KMS-11 (cell line): ENCODE measurements at regions not wholly inside any gene's neighbourhood (a gene's known extent, or its start where the extent isn't known, plus 50 kb on each side); places are given as distances from the start of the nearest gene placed in this dataset.

Experiments
- H2AFZ ChIP-seq: fragments of 200-600 bp; sonication (generic); 2 replicates; pipeline ENCODE4 v1.6.1; 2016; ENCODE audit warnings: antibody characterized with exemption, mixed run types, low read depth
- H3K27ac ChIP-seq: fragments of 200-600 bp; sonication (generic); 2 replicates; pipeline ENCODE4 v1.6.1; 2016; ENCODE audit warnings: mild to moderate bottlenecking, mixed run types
- H3K27me3 ChIP-seq: fragments of 200-600 bp; sonication (generic); 2 replicates; pipeline ENCODE4 v1.6.1; 2017; ENCODE audit warnings: mild to moderate bottlenecking, low read depth, mixed run types, moderate library complexity; ENCODE audit not compliant: insufficient read depth
- H3K36me3 ChIP-seq: fragments of 200-600 bp; sonication (generic); 2 replicates; pipeline ENCODE4 v1.6.1; 2017; ENCODE audit warnings: mild to moderate bottlenecking, mixed run types; ENCODE audit not compliant: insufficient read depth
- H3K4me1 ChIP-seq: fragments of 200-600 bp; sonication (generic); 2 replicates; pipeline ENCODE4 v1.6.1; 2016; ENCODE audit warnings: mild to moderate bottlenecking, low read depth, mixed run types; ENCODE audit not compliant: poor library complexity, severe bottlenecking
- H3K4me2 ChIP-seq: fragments of 200-600 bp; sonication (generic); 2 replicates; pipeline ENCODE4 v1.7.0; 2016; ENCODE audit warnings: mild to moderate bottlenecking, mixed run types
- H3K4me3 ChIP-seq: fragments of 200-600 bp; sonication (generic); IDR thresholded peaks from 2 replicates; pipeline ENCODE4 v1.6.1; 2017; ENCODE audit warnings: low read depth, low read length, mixed read lengths; ENCODE audit not compliant: insufficient read depth
- H3K79me2 ChIP-seq: fragments of 200-600 bp; sonication (generic); 2 replicates; pipeline ENCODE4 v1.6.1; 2016; ENCODE audit warnings: low read depth, mixed run types; ENCODE audit not compliant: insufficient read depth
- H3K9ac ChIP-seq: fragments of 200-600 bp; sonication (generic); 2 replicates; pipeline ENCODE4 v1.6.1; 2016; ENCODE audit warnings: mild to moderate bottlenecking, mixed run types
- H4K20me1 ChIP-seq: fragments of 200-600 bp; sonication (generic); 2 replicates; pipeline ENCODE4 v1.6.1; 2016; ENCODE audit warnings: mild to moderate bottlenecking, mixed run types; ENCODE audit not compliant: insufficient read depth
- CTCF ChIP-seq: fragments of 200-600 bp; sonication (generic); conservative IDR thresholded peaks from 2 replicates; pipeline ENCODE4 v1.6.1; 2017; ENCODE audit warnings: low read depth, mild to moderate bottlenecking, antibody characterized with exemption, low read length, moderate library complexity, mixed read lengths

GRCh38 chr17:12318571-12319266, 298.0 kb downstream of the MAP2K4 start:
- H3K4me2 ChIP-seq = no peak overlapping the region
- no peak overlapping the region for H3K9ac ChIP-seq
- no peak overlapping the region for H3K4me3 ChIP-seq
- H3K27me3 ChIP-seq = no peaks in the 10 kb centered on the region
- no peak for TF ChIP-seq CTCF
- H3K79me2 ChIP-seq = no peaks in the 10 kb centered on the region
- no peaks in the 10 kb centered on the region for H3K36me3 ChIP-seq
- no peak overlapping the region for H3K27ac ChIP-seq
- no peaks in the 10 kb centered on the region for H3K4me1 ChIP-seq
- no peak overlapping the region for H2AFZ ChIP-seq
- H4K20me1 ChIP-seq = no peaks in the 10 kb centered on the region

- Histone ChIP-seq H3K79me2 (no peaks in the 10 kb centered on the region), H3K4me1 (no peaks in the 10 kb centered on the region), H3K4me3 (no peak overlapping the region), H4K20me1 (no peaks in the 10 kb centered on the region), H3K27ac (no peak overlapping the region), H3K27me3 (no peaks in the 10 kb centered on the region), H2AFZ (no peak overlapping the region), H3K36me3 (no peaks in the 10 kb centered on the region), H3K9ac (no peak overlapping the region), H3K4me2 (no peak overlapping the region)
- TF ChIP-seq CTCF = no peak
These were observed 299.6 kb downstream of the MAP2K4 start for GRCh38 chr17:12320286-12320685.

- no peaks in the 10 kb centered on the region for H3K4me1 ChIP-seq
- no peak overlapping the region for H2AFZ ChIP-seq
- H4K20me1 ChIP-seq = no peaks in the 10 kb centered on the region
- no peak for TF ChIP-seq CTCF
- no peaks in the 10 kb centered on the region for H3K36me3 ChIP-seq
- no peak overlapping the region for H3K9ac ChIP-seq
- no peaks in the 10 kb centered on the region for H3K27me3 ChIP-seq
- H3K4me3 ChIP-seq = no peak overlapping the region
- no peak overlapping the region for H3K4me2 ChIP-seq
- no peak overlapping the region for H3K27ac ChIP-seq
- no peaks in the 10 kb centered on the region for H3K79me2 ChIP-seq
These were observed 307.5 kb downstream of the MAP2K4 start for GRCh38 chr17:12328204-12328603.

- no peak overlapping the region for H3K4me3 ChIP-seq
- no peak overlapping the region for H3K4me2 ChIP-seq
- H3K36me3 ChIP-seq = no peaks in the 10 kb centered on the region
- no peak overlapping the region for H3K9ac ChIP-seq
- no peaks in the 10 kb centered on the region for H4K20me1 ChIP-seq
- no peaks in the 10 kb centered on the region for H3K4me1 ChIP-seq
- H3K79me2 ChIP-seq = no peaks in the 10 kb centered on the region
- H3K27me3 ChIP-seq = no peaks in the 10 kb centered on the region
- no peak for TF ChIP-seq CTCF
- no peak overlapping the region for H3K27ac ChIP-seq
- H2AFZ ChIP-seq = no peak overlapping the region
These were observed 309.8 kb downstream of the MAP2K4 start for GRCh38 chr17:12330456-12330855.
